Endodermal cell (in vitro differentiated cells): ENCODE measurements at regions not wholly inside any gene's neighbourhood (a gene's known extent, or its start where the extent isn't known, plus 50 kb on each side); places are given as distances from the start of the nearest gene placed in this dataset.

Source experiments
- DNase-seq: peaks from one replicate; pipeline ENCODE4 v3.0.0-alpha.2; 2017
- H3K27ac ChIP-seq: 2 replicates; pipeline ENCODE4 v1.5.1; 2013; ENCODE audit warnings: mild to moderate bottlenecking, low read depth, low read length, moderate library complexity
- H3K27me3 ChIP-seq: 2 replicates; pipeline ENCODE4 v1.6.1; 2013; ENCODE audit warnings: mild to moderate bottlenecking, low read length, moderate library complexity; ENCODE audit not compliant: insufficient read depth, control insufficient read depth, poor library complexity, severe bottlenecking
- H3K36me3 ChIP-seq: 2 replicates; pipeline ENCODE4 v1.7.0; 2013; ENCODE audit warnings: mild to moderate bottlenecking, low read length, moderate library complexity; ENCODE audit not compliant: control insufficient read depth, insufficient read depth
- H3K4me1 ChIP-seq: one replicate; pipeline ENCODE4 v1.7.0; 2013; ENCODE audit warnings: low read length; ENCODE audit not compliant: control insufficient read depth, insufficient read depth
- H3K4me3 ChIP-seq: 2 replicates; pipeline ENCODE4 v1.5.1; 2013; ENCODE audit warnings: mild to moderate bottlenecking, low read length, moderate library complexity
- H3K9ac ChIP-seq: 2 replicates; pipeline ENCODE4 v1.6.1; 2013; ENCODE audit warnings: mild to moderate bottlenecking, low read length, moderate library complexity; ENCODE audit not compliant: poor library complexity, severe bottlenecking; ENCODE audit errors: extremely low read depth
- H3K9me3 ChIP-seq: 2 replicates; pipeline ENCODE4 v1.6.1; 2013; ENCODE audit warnings: mild to moderate bottlenecking, low read length, moderate library complexity; ENCODE audit not compliant: control insufficient read depth
- H3K27ac Mint-ChIP-seq: 2 replicates; pipeline ENCODE4 v1.8.0; 2020; ENCODE audit warnings: mixed read lengths
- H3K27me3 Mint-ChIP-seq: 2 replicates; pipeline ENCODE4 v1.8.0; 2021; ENCODE audit warnings: mild to moderate bottlenecking, mixed read lengths; ENCODE audit not compliant: insufficient read depth
- H3K36me3 Mint-ChIP-seq: 2 replicates; pipeline ENCODE4 v1.8.0; 2020; ENCODE audit warnings: low read depth, mixed read lengths
- H3K4me1 Mint-ChIP-seq: 2 replicates; pipeline ENCODE4 v1.8.0; 2020; ENCODE audit warnings: mixed read lengths
- H3K4me3 Mint-ChIP-seq: 2 replicates; pipeline ENCODE4 v1.8.0; 2020; ENCODE audit warnings: mild to moderate bottlenecking, moderate library complexity, mixed read lengths
- H3K9me3 Mint-ChIP-seq: 2 replicates; pipeline ENCODE4 v1.8.0; 2020; ENCODE audit warnings: mild to moderate bottlenecking, mixed read lengths
- WGBS, 2 experiments: methylation state at CpG; one replicate each; pipeline versions ENCODE4 v1.1.5 to v1.1.7; 2013; ENCODE audit warnings: missing lambda C conversion rate in 2 of 2, mixed read lengths in 1 of 2; ENCODE audit not compliant: insufficient coverage in 1 of 2, insufficient read length in 1 of 2; 5-methylcytosine and 5-hydroxymethylcytosine counted together
- TF ChIP-seq, protein P1 (sequence below): fragments of 200-600 bp; sonication (generic); conservative IDR thresholded peaks from 2 replicates; pipeline ENCODE4 v1.5.0; 2021; ENCODE audit warnings: antibody characterized with exemption, mild to moderate bottlenecking

DNA sequence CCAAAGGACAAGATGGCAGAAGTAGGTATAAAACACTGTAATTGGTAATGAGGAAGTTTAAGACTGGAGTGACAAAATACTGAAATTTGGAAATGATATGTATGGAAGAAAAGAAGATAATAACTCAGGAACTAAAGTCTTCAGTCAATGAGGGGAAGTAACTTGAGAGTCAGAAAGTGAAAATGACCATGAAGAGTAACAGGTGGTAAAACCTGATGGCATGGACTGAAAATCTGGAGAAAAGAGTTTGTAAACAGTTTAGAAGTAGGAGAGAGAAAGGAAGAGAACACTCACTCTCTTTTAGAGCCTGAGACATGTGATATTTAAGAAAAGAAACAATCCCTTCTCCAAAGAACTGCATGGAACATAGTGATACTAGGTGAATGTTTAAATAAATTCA is 387.9 kb downstream of the PYDC2 start:
- peaks cover 7% of the 10 kb centered on the region for H3K36me3 Mint-ChIP-seq
- H3K27me3 Mint-ChIP-seq: no peaks in the 10 kb centered on the region
- TF ChIP-seq, protein P1, sequence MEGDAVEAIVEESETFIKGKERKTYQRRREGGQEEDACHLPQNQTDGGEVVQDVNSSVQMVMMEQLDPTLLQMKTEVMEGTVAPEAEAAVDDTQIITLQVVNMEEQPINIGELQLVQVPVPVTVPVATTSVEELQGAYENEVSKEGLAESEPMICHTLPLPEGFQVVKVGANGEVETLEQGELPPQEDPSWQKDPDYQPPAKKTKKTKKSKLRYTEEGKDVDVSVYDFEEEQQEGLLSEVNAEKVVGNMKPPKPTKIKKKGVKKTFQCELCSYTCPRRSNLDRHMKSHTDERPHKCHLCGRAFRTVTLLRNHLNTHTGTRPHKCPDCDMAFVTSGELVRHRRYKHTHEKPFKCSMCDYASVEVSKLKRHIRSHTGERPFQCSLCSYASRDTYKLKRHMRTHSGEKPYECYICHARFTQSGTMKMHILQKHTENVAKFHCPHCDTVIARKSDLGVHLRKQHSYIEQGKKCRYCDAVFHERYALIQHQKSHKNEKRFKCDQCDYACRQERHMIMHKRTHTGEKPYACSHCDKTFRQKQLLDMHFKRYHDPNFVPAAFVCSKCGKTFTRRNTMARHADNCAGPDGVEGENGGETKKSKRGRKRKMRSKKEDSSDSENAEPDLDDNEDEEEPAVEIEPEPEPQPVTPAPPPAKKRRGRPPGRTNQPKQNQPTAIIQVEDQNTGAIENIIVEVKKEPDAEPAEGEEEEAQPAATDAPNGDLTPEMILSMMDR: no peak

DNA sequence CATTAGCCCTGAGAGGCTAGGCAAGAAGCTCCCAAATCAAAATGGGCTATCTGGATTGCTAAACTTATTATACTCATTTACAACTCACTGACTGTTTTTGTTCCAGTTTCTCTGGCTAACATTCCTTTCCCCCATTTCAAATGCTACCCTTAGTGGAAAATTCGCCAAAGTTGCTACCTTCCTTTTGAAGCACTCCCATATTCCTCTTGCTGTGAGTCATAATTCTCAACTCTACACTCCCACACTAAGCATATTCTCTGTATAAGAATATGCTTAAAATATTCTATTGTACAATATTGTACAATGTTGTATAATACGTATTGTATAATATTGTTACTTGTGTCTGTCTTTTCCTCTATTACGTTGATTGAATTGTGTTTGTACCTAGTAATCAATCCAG is 398.6 kb downstream of the PYDC2 start:
- Mint-ChIP-seq H3K9me3 (peaks cover 34% of the 10 kb centered on the region), H3K27me3 (no peaks in the 10 kb centered on the region), H3K36me3 (peaks cover 52% of the 10 kb centered on the region), H3K4me3 (no peak overlapping the region), H3K27ac (no peak overlapping the region), H3K4me1 (peaks cover 26% of the 10 kb centered on the region)
- no peak for DNase-seq
- Histone ChIP-seq H3K36me3 (no peaks in the 10 kb centered on the region), H3K27ac (no peak overlapping the region), H3K27me3 (no peaks in the 10 kb centered on the region), H3K9ac (no peak overlapping the region), H3K9me3 (peaks cover 25% of the 10 kb centered on the region), H3K4me1 (no peaks in the 10 kb centered on the region), H3K4me3 (no peak overlapping the region)
- TF ChIP-seq, protein P1: no peak
- WGBS, 2 experiments: 93 to 94% methylated on average over 2 to 3 of the region's 3 CpGs

More for the DNA sequence above, 387.9 kb downstream of the PYDC2 start:
- no peaks in the 10 kb centered on the region for H3K27me3 ChIP-seq
- Mint-ChIP-seq H3K4me1 (no peaks in the 10 kb centered on the region), H3K9me3 (peaks cover 4% of the 10 kb centered on the region), H3K27ac (no peak overlapping the region), H3K4me3 (no peak overlapping the region)
- DNase-seq: no peak
- H3K4me1 ChIP-seq: peaks cover 8% of the 10 kb centered on the region
- no peak overlapping the region for H3K4me3 ChIP-seq
- no peaks in the 10 kb centered on the region for H3K36me3 ChIP-seq
- no peaks in the 10 kb centered on the region for H3K9me3 ChIP-seq
- H3K9ac ChIP-seq: no peak overlapping the region
- no peak overlapping the region for H3K27ac ChIP-seq

DNA sequence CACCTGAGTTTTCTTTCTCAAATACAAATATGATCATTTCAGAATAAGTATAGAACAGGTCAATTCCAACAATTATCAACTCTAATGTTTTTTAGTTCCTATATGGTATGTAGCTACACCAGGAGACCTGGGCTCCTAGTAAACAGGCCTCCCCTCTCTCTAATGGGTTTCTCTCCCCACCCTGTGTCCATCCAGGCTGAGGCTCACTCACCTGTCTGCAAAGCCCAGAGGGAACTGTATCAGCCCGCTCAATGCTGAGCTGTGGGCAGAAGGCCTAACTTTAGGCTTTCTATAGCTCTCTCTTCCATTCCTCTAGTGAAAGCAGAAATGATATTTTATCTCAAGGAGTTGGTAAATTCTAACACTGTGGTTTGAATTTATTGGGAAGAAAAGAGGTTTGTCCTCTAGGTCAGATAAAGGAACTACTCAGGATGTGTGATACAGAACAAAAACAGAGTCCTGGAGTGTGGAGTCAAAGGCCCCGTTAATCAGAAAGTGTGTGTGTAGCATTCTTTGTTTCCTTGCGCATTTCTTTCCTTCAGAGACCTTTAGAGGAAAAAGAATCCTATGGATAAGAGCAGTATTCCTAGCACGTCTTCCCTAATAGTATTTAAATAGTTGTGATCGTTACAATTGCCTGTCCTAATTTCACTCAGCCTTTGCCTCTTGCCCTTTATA is 408.9 kb downstream of the PYDC2 start:
- peaks cover 3% of the 10 kb centered on the region for H3K9me3 ChIP-seq
- WGBS, 2 experiments: 67 to 81% methylated on average over 3 to 5 of the region's 5 CpGs
- Mint-ChIP-seq H3K9me3 (peaks cover 3% of the 10 kb centered on the region), H3K4me3 (no peak overlapping the region), H3K27me3 (no peaks in the 10 kb centered on the region), H3K27ac (no peak overlapping the region), H3K36me3 (peaks cover 7% of the 10 kb centered on the region), H3K4me1 (peaks cover 31% of the 10 kb centered on the region)
- no peak overlapping the region for H3K9ac ChIP-seq
- no peaks in the 10 kb centered on the region for H3K36me3 ChIP-seq
- no peaks in the 10 kb centered on the region for H3K27me3 ChIP-seq
- no peaks in the 10 kb centered on the region for H3K4me1 ChIP-seq
- no peak for DNase-seq
- TF ChIP-seq, protein P1: no peak
- H3K27ac ChIP-seq: peak overlapping the region; percentile 7
- no peak overlapping the region for H3K4me3 ChIP-seq
